ENCODE measurements at regions not wholly inside any gene's neighbourhood (a gene's known extent, or its start where the extent isn't known, plus 50 kb on each side); places are given as distances from the start of the nearest gene placed in this dataset.
"Not testable (repeated sequence)": the region's sequence is repeated elsewhere in the genome, so short reads cannot be mapped to it uniquely, and the experiment has no call there.

DNA sequence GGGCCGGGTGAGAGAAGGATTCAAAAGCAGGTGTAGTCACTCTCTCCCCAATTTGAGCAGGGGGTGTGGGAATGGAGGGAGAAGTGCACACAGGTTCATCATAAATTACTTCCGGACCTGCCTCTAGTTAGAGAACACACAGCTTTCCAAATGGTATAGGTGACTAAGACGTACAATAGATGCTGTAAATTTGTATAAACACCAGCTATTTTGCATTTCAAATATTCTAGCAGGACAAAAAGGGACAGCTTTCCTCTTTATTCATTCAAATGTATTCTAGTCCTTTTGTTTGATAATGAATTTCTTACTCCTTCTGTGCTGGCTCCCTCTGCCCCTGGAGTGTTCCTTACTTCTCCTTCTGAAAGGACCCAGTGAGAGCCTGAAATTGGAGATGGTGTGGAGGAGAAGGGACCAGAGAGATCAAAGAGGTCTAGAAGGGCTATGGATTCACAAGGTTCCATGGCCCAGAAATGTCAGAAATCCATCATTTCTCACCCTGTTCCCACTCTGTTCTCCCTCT lies 53.2 kb upstream of the SH3BP4 start:
- no peak for DNase-seq (ENCODE audit: low spot score)

DNA sequence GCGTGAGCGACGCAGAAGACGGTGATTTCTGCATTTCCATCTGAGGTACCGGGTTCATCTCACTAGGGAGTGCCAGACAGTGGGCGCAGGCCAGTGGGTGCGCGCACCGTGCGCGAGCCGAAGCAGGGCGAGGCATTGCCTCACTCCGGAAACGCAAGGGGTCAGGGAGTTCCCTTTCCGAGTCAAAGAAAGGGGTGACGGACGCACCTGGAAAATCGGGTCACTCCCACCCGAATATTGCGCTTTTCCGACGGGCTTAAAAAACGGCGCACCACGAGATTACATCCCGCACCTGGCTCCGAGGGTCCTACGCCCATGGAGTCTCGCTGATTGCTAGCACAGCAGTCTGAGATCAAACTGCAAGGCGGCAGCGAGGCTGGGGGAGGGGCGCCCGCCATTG lies 63.4 kb upstream of the SH3BP4 start:
- DNase-seq (ENCODE audit: low spot score), result not testable (repeated sequence)

DNA sequence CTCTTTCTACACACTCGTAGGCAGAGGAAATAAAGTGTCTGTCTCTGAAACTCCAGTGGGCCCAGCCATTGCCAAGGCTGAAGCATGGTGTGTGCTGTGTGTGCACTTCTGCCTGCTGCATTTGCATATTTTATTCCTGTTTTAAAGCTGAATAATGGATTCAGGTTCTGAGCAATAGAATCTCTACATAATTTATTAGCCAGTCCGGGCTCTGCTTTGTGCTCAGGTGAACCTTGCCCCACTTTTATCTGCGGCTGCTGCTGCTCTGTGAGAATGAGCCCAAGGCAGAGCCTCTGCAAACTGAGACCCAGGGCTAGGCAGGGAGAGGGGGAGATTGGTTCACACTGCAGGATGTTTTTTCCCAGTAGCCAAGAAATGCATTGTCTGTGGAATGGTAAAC lies 64.6 kb upstream of the SH3BP4 start:
- no peak for DNase-seq (ENCODE audit: low spot score)

DNA sequence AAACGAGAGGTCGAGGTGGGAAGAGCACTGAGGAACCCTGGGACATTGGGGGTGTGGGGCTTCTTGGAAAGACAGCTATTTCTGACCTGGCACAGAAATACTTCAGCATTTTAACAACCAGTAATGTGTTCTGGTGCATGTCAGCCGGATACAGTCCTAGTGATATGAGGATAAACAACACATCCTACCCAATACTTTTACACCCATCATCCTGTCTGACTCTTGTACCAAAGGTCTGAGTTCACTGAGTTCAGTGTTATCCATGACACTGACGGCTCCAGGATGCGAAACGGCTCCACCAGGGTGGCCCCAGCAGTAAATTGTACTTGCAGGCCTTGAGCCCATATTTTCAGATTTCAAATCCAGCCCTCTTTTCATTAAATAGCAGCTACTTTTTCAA lies 65.9 kb upstream of the SH3BP4 start:
- no peak for DNase-seq (ENCODE audit: low spot score)

- no peak for DNase-seq (ENCODE audit: low spot score)
Observed at GRCh38 chr2:234885118-234885517, 66.7 kb upstream of the SH3BP4 start.

- no peak for DNase-seq (ENCODE audit: low spot score)
Observed at GRCh38 chr2:234884591-234884990, 67.2 kb upstream of the SH3BP4 start.

- peak; percentile 94 for DNase-seq (ENCODE audit: low spot score)
Observed at GRCh38 chr2:234881413-234882241, 70.2 kb upstream of the SH3BP4 start.

GRCh38 chr2:234880551-234881211 lies 71.1 kb upstream of the SH3BP4 start:
- DNase-seq (ENCODE audit: low spot score), result peak; percentile 30

- no peak for DNase-seq (ENCODE audit: low spot score)
Observed at GRCh38 chr2:234879671-234880455, 72.0 kb upstream of the SH3BP4 start.

DNA sequence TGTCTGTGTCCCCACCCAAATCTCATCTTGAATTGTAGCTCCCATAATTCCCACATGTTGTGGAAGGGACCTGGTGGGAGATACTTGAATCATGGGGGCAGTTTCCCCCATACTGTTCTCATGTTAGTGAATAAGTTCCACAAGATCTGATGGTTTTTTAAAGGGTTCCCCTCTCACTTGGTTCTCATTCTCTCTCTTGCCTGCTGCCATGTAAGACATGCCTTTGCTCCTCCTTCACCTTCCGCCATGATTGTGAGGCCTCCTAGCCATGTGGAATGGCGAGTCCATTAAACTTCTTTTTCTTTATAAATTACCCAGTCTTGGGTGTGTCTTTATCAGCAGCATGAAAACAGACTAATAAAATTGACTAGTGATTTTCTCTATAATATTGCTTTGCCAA lies 75.2 kb upstream of the SH3BP4 start:
- not testable (repeated sequence) for DNase-seq (ENCODE audit: low spot score)

DNA sequence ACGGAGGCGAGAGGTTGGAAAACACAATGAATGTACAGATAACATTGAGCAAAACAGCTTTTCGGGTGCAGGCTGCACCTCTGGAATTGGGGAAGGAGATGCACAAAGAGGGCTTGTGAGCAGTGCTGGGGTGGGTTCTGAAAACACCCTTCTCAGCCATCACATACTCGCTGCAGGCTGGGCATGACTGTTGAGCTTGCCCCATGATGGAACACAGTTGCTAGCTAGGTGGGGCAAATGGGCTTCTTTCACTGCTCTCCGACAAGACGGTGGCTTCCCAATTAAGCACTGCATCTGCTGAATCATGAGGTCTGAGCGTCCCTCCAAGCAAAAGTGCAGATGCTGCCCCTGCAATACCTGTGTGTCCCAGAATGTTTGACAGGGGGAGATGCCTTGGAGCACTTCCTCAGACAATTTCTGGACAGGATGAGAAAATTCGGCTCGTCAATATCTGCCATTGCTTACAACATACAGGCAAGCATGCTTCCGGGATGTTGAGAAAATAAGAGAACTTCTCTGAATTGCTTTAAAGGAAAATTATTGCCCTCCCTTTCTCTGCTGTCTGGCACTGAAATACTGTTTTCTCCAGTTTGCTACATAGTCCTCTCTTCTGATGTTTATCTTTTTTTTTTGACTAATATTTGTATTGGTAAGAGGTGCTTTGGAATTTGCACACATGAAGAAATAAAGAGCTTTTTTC lies 77.3 kb upstream of the SH3BP4 start:
- DNase-seq (ENCODE audit: low spot score), result no peak

DNA sequence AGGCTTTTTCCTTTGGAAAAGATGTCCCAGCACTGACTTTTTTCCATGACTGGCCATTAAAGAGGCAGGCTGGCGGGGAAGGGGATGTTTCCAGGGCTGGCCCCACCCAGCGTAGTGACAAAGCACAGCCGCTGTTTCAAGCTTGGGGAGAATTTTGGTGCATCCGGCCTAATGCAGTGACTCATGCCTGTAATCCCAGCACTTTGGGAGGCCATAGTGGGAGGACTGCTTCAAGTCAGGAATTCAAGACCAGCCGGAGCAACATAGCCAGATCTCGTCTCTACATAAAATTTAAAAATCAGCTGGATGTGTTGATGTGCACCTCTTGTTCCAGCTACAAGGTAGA lies 78.0 kb upstream of the SH3BP4 start:
- DNase-seq (ENCODE audit: low spot score), result peak; percentile 83

DNA sequence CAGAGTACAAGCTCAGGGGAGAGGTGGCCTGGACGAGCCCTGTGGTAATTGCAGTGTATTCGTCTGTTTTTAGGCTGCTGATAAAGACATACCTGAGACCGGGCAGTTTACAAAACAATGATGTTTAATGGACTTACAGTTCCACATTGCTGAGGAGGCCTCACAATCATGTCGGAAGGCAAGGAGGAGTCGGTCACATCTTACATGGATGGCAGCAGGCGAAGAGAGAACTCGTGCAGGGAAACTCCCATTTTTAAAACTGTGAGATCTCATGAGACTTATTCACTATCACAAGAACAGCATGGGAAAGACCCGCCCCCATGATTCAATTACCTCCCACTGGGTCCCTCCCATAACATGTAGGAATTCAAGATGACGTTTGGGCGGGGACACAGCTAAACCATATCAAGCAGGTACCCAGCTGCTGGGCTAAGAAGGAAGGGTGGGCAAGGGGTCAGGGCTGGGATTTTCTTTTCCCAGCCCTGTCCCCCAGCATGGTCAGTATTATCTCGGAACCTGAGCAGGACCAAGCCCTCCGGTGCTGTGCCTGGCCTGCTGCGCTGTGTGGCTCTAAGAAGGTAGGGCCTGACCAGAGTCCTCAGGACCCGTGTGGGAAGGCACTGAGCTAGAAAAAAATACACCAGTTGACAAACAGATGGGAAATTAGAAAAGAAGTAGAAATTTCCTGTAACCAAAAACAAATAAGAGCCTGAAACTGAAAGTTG lies 78.6 kb upstream of the SH3BP4 start:
- DNase-seq (ENCODE audit: low spot score), result no peak

DNA sequence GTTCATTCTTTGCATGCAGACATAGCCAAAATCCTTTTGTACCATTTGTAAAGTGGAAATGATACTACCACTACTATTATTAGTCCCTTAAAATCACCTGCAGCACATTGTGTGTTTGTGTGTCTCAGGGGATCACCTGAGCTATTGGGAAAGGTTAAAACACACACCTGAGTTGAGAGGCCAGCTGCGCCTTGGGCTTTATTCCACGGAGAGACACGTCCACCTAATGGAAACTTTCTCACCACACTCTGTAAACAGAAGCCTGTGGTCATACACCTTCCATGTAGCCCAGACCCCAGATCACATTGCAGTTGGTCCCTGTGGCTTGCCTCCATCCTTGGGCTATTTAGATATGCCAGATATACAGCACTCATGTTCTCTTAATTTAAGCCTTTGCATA lies 81.8 kb upstream of the SH3BP4 start:
- no peak for DNase-seq (ENCODE audit: low spot score)

- no peak for DNase-seq (ENCODE audit: low spot score)
Observed at GRCh38 chr2:234869164-234869563, 82.7 kb upstream of the SH3BP4 start.

- DNase-seq (ENCODE audit: low spot score), result no peak
Observed at GRCh38 chr2:234867882-234868285, 83.9 kb upstream of the SH3BP4 start.

DNA sequence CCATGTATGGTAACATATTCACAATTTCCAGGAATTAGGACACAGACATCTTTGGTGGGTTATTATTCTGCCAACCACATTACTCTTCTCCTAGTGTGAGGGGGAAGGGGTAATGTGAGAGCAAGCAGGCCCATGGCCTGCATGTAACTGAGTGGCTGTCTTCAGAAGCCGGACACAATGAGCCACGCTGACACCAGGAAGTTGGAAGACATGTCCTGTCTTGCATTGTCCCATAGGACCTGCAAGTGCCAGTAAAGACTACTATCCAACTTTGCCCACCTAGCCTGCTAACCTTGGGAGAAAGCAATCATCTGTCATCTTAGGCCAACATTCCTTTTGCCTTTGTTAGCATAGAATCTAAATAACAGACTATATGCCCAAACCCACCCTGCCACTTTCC lies 86.2 kb upstream of the SH3BP4 start:
- no peak for DNase-seq (ENCODE audit: low spot score)

DNA sequence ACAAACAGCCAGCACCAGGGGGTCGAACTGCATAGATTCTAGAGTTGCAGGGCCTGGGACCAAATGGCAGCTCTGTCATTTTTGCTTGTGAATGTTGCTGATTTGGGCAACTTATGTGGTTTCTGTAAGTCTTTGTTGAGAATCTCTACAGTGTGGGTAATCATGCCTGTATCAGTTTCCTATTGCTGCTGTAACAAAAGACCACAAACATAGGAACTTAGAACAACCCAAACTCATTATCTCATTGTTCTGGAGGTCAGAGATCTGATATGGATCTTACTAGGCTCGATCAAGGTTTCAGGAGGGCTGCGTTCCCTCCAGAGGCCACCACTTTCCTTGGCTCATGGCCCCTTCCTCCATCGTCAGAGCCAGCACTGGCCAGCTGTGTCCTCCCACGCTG lies 86.8 kb upstream of the SH3BP4 start:
- no peak for DNase-seq (ENCODE audit: low spot score)

DNA sequence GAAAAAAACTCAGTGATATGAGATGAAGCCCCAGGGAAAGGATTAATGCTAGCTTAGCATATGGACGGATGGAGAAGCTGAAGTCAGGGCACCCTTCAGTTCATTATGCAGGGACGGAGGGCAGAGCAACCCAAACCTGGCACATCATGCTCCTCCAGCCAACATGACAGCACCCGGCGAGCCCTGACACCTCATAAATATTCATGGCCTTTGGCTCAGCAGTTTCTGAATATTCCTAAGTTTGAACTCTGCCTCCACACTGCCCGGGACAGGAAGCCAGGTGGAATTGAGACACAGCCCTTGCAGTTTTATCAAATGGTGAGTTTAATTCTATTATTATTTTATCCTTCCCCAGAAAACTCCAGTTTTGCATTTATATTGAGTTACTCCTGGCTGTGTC lies 87.3 kb upstream of the SH3BP4 start:
- DNase-seq (ENCODE audit: low spot score), result no peak

DNA sequence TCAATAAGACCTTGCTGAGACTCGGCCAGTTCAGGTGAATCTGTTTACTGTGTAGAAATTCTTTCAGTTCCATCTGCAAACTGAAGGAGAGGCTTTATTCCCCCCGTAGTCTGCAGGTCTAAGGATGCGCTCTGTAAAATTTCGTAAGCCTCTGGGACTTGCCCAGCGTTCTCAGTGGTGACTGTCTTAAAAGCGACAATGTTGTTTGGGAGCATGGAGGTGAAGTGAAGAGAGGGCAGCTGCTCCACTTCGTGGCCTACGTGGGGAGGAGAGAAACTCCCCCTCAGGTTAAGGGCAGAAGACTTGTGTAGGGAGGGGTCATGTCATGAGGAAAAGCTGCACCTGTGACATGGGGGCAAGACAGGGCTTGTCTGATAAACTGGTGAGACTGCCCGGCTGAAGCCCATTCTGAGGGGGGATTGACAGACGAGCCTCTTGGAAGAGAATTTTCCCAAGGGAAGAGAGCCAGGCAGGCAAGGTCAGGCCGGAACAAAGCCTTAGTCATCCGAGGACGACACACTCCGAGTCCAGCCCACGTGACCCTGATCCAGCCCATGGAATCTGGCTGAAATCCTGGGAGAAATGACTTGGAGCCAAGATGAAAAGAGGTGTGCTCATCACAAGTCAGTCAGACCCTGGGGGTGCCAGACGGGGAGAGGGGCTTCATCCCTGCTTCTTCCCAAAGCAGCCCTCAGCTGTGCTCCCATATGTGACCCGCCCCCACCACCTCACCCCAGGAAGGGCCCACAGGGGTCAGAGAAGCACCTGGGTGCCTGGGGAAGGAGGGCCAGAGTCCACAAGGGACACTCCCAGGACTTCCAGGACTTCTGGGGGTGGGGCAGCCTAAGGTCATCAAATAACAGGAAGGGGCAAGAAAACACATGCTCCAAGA lies 88.5 kb upstream of the SH3BP4 start:
- DNase-seq (ENCODE audit: low spot score), result peak; percentile 74
